ENCODE measurements at regions not wholly inside any gene's neighbourhood (a gene's known extent, or its start where the extent isn't known, plus 50 kb on each side); places are given as distances from the start of the nearest gene placed in this dataset.

DNA sequence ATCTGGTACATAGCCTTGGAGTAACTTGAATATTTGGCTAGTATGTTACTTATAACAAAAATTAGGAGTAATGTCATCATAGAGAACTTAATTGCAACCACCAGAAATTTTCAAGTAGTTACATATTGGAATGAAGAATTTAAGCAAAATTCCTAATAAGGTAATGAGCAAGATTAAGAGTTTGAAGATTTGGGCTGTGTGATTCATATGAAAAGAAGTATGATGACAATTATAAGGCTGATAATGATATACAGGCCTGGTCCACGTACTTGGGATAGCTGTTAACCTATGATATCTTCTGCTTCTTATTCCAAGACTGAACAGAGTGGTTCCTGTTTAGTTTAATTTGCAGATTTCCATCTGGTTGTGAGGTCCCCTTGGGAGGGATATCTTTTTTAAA, 463.9 kb downstream of the RAPGEF2 start:
- 0% methylated on average over 1 of the region's 1 CpG for WGBS (ENCODE audit: insufficient coverage, insufficient replicate concordance, low lambda C conversion rate, missing lambda C conversion rate)
- TF ChIP-seq BCL3 (IDR thresholded peaks at IDR 0.05; ENCODE audit: borderline replicate concordance, insufficient read depth, low read depth, low read length, poor library complexity, severe bottlenecking) (no peak), ATF2 (IDR thresholded peaks at IDR 0.05; ENCODE audit: low read length) (no peak), ASH2L (IDR thresholded peaks at IDR 0.05; ENCODE audit: borderline replicate concordance, low read depth) (no peak), MTA3 (IDR thresholded peaks at IDR 0.05; ENCODE audit: borderline replicate concordance, low read length) (no peak), SRF (IDR thresholded peaks at IDR 0.05; ENCODE audit: low read depth in 2 of 2, low read length in 2 of 2) (no peak), SPI1 (IDR thresholded peaks at IDR 0.05; ENCODE audit: borderline replicate concordance, insufficient read depth, low read depth, low read length) (no peak), SMAD5 (IDR thresholded peaks at IDR 0.05; ENCODE audit: low read depth) (no peak), MEF2B (IDR thresholded peaks at IDR 0.05; ENCODE audit: partially characterized antibody, poor library complexity, severe bottlenecking) (no peak), DPF2 (IDR thresholded peaks at IDR 0.05) (no peak), WRNIP1 (IDR thresholded peaks at IDR 0.05; ENCODE audit: borderline replicate concordance, low read depth, low read length) (no peak), EED (IDR thresholded peaks at IDR 0.05; ENCODE audit: low read depth) (no peak), SREBF1 (IDR thresholded peaks at IDR 0.05; ENCODE audit: low read length) (no peak), ZBED1 (IDR thresholded peaks at IDR 0.05; ENCODE audit: borderline replicate concordance) (no peak), ZNF24 (IDR thresholded peaks at IDR 0.05) (no peak), BCL11A (IDR thresholded peaks at IDR 0.05; ENCODE audit: low read depth, low read length) (no peak), REST (IDR thresholded peaks at IDR 0.05; ENCODE audit: low read depth, low read length) (no peak)
- in situ Hi-C loops (cut with MboI) (no loop called here), intact Hi-C loops (cut with micrococcal nuclease; ENCODE audit: unreplicated experiment) (no loop called here)
- ChIA-PET RAD21 (ENCODE audit: unreplicated experiment) (no interaction called here), SMC1A (ENCODE audit: uncharacterized antibody, unreplicated experiment) (no interaction called here), CTCF (interaction anchor here (1.6 kb wide), 1 partner anchor 9 kb away, joined by 3 read pairs; no protein-coding TSS in a partner anchor), POLR2A (no interaction called here)
- Histone ChIP-seq H3K4me1 (ENCODE audit: control insufficient read depth, insufficient read depth, low read length) (no peaks in the 10 kb centered on the region), H3K4me2 (ENCODE audit: control insufficient read depth, insufficient read depth) (no peak overlapping the region), H3K9ac (ENCODE audit: control insufficient read depth, insufficient read depth, low read length) (no peak overlapping the region), H3K27me3 (replicated peaks in 1 of 2; ENCODE audit: control insufficient read depth in 2 of 2, insufficient read depth in 2 of 2, low read length in 1 of 2) (no peaks in the 10 kb centered on the region), H2AFZ (ENCODE audit: control insufficient read depth, low read depth, low read length) (no peak overlapping the region), H3K9me3 (replicated peaks; ENCODE audit: control insufficient read depth, insufficient read depth, low read length) (no peaks in the 10 kb centered on the region), H3K36me3 (ENCODE audit: control insufficient read depth in 2 of 2, insufficient read depth in 2 of 2, low read length in 1 of 2) (no peaks in the 10 kb centered on the region), H3K4me3 (no peak overlapping the region), H3K27ac (ENCODE audit: control insufficient read depth, insufficient read depth) (no peak overlapping the region), H3K79me2 (ENCODE audit: control insufficient read depth, insufficient read depth, low read length) (no peaks in the 10 kb centered on the region), H4K20me1 (ENCODE audit: control insufficient read depth, insufficient read depth) (no peaks in the 10 kb centered on the region)
- ATAC-seq, result no peak
- FAIRE-seq, result no peak
- DNase-seq (ENCODE audit: low read depth, low spot score), result no peak
- BruUV-seq (replicated peaks), result no TSS peak
